ENCODE measurements at regions not wholly inside any gene's neighbourhood (a gene's known extent, or its start where the extent isn't known, plus 50 kb on each side); places are given as distances from the start of the nearest gene placed in this dataset.

DNA sequence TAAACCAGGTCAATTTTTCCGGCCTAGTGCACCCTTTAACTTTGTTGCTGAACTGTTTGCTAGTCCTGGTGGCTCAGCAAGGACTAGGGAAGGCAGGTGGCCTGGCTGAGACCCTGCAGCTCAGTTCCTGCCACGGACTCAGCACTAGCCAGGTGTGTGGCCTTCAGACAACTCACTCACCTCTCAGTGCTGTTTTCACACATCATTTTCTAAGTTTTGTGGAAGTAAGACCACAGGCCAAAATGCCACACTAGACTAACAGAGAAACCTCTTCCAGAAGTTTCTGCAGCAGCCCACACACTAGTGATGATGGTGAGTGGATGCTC, 65.9 kb upstream of the SLC1A4 start:
- no peaks in the 10 kb centered on the region for H3K36me3 ChIP-seq (replicated peaks in 1 of 2; ENCODE audit: control insufficient read depth in 1 of 2, insufficient read depth in 2 of 2, low read length in 2 of 2)
- no peaks in the 10 kb centered on the region for H3K9me3 ChIP-seq (ENCODE audit: low read length)
- no peaks in the 10 kb centered on the region for H3K79me2 ChIP-seq (ENCODE audit: insufficient read depth, low read length)
- BruUV-seq (replicated peaks) = no TSS peak
- POLR2A ChIA-PET = interaction anchor here (0.9 to 2.2 kb wide), 12 partner anchors 14 to 304 kb away, joined by 3 to 37 read pairs (median 6); partner anchors contain the start of genes ACTR2, CEP68, RAB1A and SLC1A4
- 0% methylated on average over 2 of the region's 2 CpGs for WGBS (ENCODE audit: low lambda C conversion rate)
- DNase-seq (ENCODE audit: low spot score) (no peak), ATAC-seq (peak; percentile 63), FAIRE-seq (no peak)
- peak overlapping the region; percentile 33; the same call in 1 of the 2 replicates for H3K9ac ChIP-seq (ENCODE audit: insufficient read depth, low read depth, low read length)
- peak overlapping the region; percentile 77 for H3K27ac ChIP-seq (ENCODE audit: extremely low read length, insufficient read depth, low read length)
- peaks cover 36% of the 10 kb centered on the region for H3K4me1 ChIP-seq (ENCODE audit: insufficient read depth, low read length)
- H3K4me2 ChIP-seq (ENCODE audit: low read depth, low read length) = peak overlapping the region; percentile 89
- H3K27me3 ChIP-seq (ENCODE audit: control insufficient read depth in 1 of 2, insufficient read depth in 2 of 2, low read length in 2 of 2) = no peaks in the 10 kb centered on the region
- intact Hi-C loops (cut with micrococcal nuclease; ENCODE audit: unreplicated experiment) = no loop called here
- in situ Hi-C loops (cut with HindIII; ENCODE audit: extremely low pct_ligation_motif_present, low pct_unique_long_range_greater_than_20kb) = loop anchor here (25.0 kb wide), 1 partner anchor 264 kb away; no protein-coding TSS in a partner anchor
- H3K4me3 ChIP-seq (replicated peaks in 1 of 3; ENCODE audit: insufficient read depth in 1 of 3, low read depth in 2 of 3, low read length in 3 of 3) = peak overlapping the region in 2 of 3 experiments; percentile 37 to 51; a peak in 4 of 6 replicates
- CTCF ChIA-PET (ENCODE audit: low intra/inter-chr PET ratio, low total read pairs) = interaction anchor here (1.7 kb wide), 1 partner anchor 117 kb away, joined by 5 read pairs; no protein-coding TSS in a partner anchor
- H4K20me1 ChIP-seq (ENCODE audit: insufficient read depth, low read length) = no peaks in the 10 kb centered on the region
- H2AFZ ChIP-seq (ENCODE audit: low read length) = peak overlapping the region; percentile 48
- TF ChIP-seq LCORL (IDR thresholded peaks at IDR 0.05) (no peak), LCORL (CRISPR knock-in tag; IDR thresholded peaks at IDR 0.05) (no peak), HMG20A (CRISPR knock-in tag; IDR thresholded peaks at IDR 0.05; ENCODE audit: borderline replicate concordance) (no peak), KDM1A (CRISPR knock-in tag; IDR thresholded peaks at IDR 0.05) (no peak), CBFB (CRISPR knock-in tag; IDR thresholded peaks at IDR 0.05) (no peak), U2AF1 (optimal IDR thresholded peaks at IDR 0.05; ENCODE audit: low read depth, low read length) (no peak), ZNF251 (CRISPR knock-in tag; IDR thresholded peaks at IDR 0.05) (0 out of 2 replicates have a peak, but pooled peaks have one; percentile 38), NFE2L2 (IDR thresholded peaks at IDR 0.05; ENCODE audit: low read length) (no peak), ARNTL (CRISPR knock-in tag; IDR thresholded peaks at IDR 0.05) (0 out of 2 replicates have a peak, but pooled peaks have one; percentile 5), MAFK (conservative IDR thresholded peaks at IDR 0.05 in 1 of 2, IDR thresholded peaks at IDR 0.05 in 1 of 2; ENCODE audit: low read length in 2 of 2) (no peak), ZNF572 (CRISPR knock-in tag; IDR thresholded peaks at IDR 0.05) (0 out of 2 replicates have a peak, but pooled peaks have one; percentile 18), BRCA1 (CRISPR knock-in tag; IDR thresholded peaks at IDR 0.05) (no peak), KLF6 (CRISPR knock-in tag; IDR thresholded peaks at IDR 0.05) (no peak), ZKSCAN1 (IDR thresholded peaks at IDR 0.05; ENCODE audit: low read length) (no peak), TSC22D2 (CRISPR knock-in tag; IDR thresholded peaks at IDR 0.05; ENCODE audit: borderline replicate concordance) (0 out of 2 replicates have a peak, but pooled peaks have one; percentile 5), ZNF589 (CRISPR knock-in tag; conservative IDR thresholded peaks at IDR 0.05) (no peak), HOMEZ (CRISPR knock-in tag; IDR thresholded peaks at IDR 0.05; ENCODE audit: low read depth) (no peak), RNF219 (CRISPR knock-in tag; IDR thresholded peaks at IDR 0.05) (no peak)
- TF ChIP-seq, protein P1, sequence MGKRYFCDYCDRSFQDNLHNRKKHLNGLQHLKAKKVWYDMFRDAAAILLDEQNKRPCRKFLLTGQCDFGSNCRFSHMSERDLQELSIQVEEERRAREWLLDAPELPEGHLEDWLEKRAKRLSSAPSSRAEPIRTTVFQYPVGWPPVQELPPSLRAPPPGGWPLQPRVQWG (CRISPR knock-in tag; IDR thresholded peaks at IDR 0.05; ENCODE audit: borderline replicate concordance, low read depth) = no peak
- TF ChIP-seq, protein P2, sequence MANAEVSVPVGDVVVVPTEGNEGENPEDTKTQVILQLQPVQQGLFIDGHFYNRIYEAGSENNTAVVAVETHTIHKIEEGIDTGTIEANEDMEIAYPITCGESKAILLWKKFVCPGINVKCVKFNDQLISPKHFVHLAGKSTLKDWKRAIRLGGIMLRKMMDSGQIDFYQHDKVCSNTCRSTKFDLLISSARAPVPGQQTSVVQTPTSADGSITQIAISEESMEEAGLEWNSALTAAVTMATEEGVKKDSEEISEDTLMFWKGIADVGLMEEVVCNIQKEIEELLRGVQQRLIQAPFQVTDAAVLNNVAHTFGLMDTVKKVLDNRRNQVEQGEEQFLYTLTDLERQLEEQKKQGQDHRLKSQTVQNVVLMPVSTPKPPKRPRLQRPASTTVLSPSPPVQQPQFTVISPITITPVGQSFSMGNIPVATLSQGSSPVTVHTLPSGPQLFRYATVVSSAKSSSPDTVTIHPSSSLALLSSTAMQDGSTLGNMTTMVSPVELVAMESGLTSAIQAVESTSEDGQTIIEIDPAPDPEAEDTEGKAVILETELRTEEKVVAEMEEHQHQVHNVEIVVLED (CRISPR knock-in tag; IDR thresholded peaks at IDR 0.05; ENCODE audit: borderline replicate concordance) = peak; percentile 27; the same call in 1 of the 2 replicates

Data from HepG2 (cell line).